Cardiac muscle cell (in vitro differentiated cells and primary cell): ENCODE measurements at regions not wholly inside any gene's neighbourhood (a gene's known extent, or its start where the extent isn't known, plus 50 kb on each side); places are given as distances from the start of the nearest gene placed in this dataset.
"Not testable (repeated sequence)": the region's sequence is repeated elsewhere in the genome, so short reads cannot be mapped to it uniquely, and the experiment has no call there.

Experiments used
- DNase-seq, 2 donors: peaks; one replicate each; pipeline versions ENCODE4 v3.0.0 to v3.0.0-alpha.2; 2010 to 2017; ENCODE audit warnings: low read depth in 1 of 2, low spot score in 1 of 2
- H3K27ac ChIP-seq: fragments of 200-600 bp; sonication (generic); 2 replicates; pipeline ENCODE4 v1.5.1; 2016
- H3K27me3 ChIP-seq: fragments of 200-600 bp; sonication (generic); 2 replicates; pipeline ENCODE4 v1.6.0; 2016; ENCODE audit warnings: control low read depth
- H3K36me3 ChIP-seq: fragments of 200-600 bp; sonication (generic); 2 replicates; pipeline ENCODE4 v1.5.1; 2016; ENCODE audit warnings: control low read depth
- H3K4me1 ChIP-seq: fragments of 200-600 bp; sonication (generic); 2 replicates; pipeline ENCODE4 v1.8.1; 2017; ENCODE audit warnings: low read depth, mild to moderate bottlenecking, mixed run types
- H3K4me3 ChIP-seq: fragments of 200-600 bp; sonication (generic); 2 replicates; pipeline ENCODE4 v1.5.1; 2016; ENCODE audit warnings: mild to moderate bottlenecking
- H3K9me3 ChIP-seq: fragments of 200-600 bp; sonication (generic); 2 replicates; pipeline ENCODE4 v1.5.1; 2017; ENCODE audit warnings: low read depth, mild to moderate bottlenecking, control low read depth
- CTCF ChIP-seq: IDR thresholded peaks from 2 replicates; pipeline ENCODE4 v1.5.1; 2012; ENCODE audit warnings: low read depth, mild to moderate bottlenecking, low read length

GRCh38 chr2:208722731-208723130 lies 316.1 kb downstream of the PTH2R start:
- H3K36me3 ChIP-seq: no peaks in the 10 kb centered on the region
- H3K4me1 ChIP-seq: no peaks in the 10 kb centered on the region
- H3K27me3 ChIP-seq: no peaks in the 10 kb centered on the region
- DNase-seq: no peak
- no peak overlapping the region for H3K4me3 ChIP-seq
- no peak for TF ChIP-seq CTCF
- H3K27ac ChIP-seq: no peak overlapping the region
- H3K9me3 ChIP-seq: no peaks in the 10 kb centered on the region

GRCh38 chr2:208725280-208725679 lies 318.7 kb downstream of the PTH2R start:
- no peaks in the 10 kb centered on the region for H3K9me3 ChIP-seq
- no peak for TF ChIP-seq CTCF
- H3K27me3 ChIP-seq: no peaks in the 10 kb centered on the region
- no peak overlapping the region for H3K27ac ChIP-seq
- DNase-seq: no peak
- H3K4me3 ChIP-seq: no peak overlapping the region
- H3K4me1 ChIP-seq: no peaks in the 10 kb centered on the region
- H3K36me3 ChIP-seq: no peaks in the 10 kb centered on the region

- no peak for DNase-seq
- Histone ChIP-seq H3K4me3 (no peak overlapping the region), H3K9me3 (no peaks in the 10 kb centered on the region), H3K36me3 (no peaks in the 10 kb centered on the region), H3K4me1 (no peaks in the 10 kb centered on the region), H3K27me3 (no peaks in the 10 kb centered on the region), H3K27ac (no peak overlapping the region)
- no peak for TF ChIP-seq CTCF
Observed at GRCh38 chr2:208726242-208726641, 319.6 kb downstream of the PTH2R start.

GRCh38 chr2:208751663-208752415 lies 345.2 kb downstream of the PTH2R start:
- H3K27me3 ChIP-seq, H3K27ac ChIP-seq, DNase-seq, H3K4me1 ChIP-seq, H3K36me3 ChIP-seq, H3K9me3 ChIP-seq, H3K4me3 ChIP-seq: not testable (repeated sequence)

- Histone ChIP-seq H3K36me3 (no peaks in the 10 kb centered on the region), H3K27me3 (no peaks in the 10 kb centered on the region), H3K4me3 (no peak overlapping the region), H3K9me3 (no peaks in the 10 kb centered on the region), H3K4me1 (no peaks in the 10 kb centered on the region), H3K27ac (no peak overlapping the region)
- no peak for DNase-seq
- no peak for TF ChIP-seq CTCF
Observed at GRCh38 chr2:208757364-208757763, 350.8 kb downstream of the PTH2R start.

GRCh38 chr2:208773074-208773473 lies 366.5 kb downstream of the PTH2R start:
- not testable (repeated sequence) for H3K27ac ChIP-seq, H3K4me1 ChIP-seq, H3K9me3 ChIP-seq, DNase-seq, H3K4me3 ChIP-seq, H3K36me3 ChIP-seq, H3K27me3 ChIP-seq
